IPS DF 4.7 (cell line): ENCODE measurements at regions not wholly inside any gene's neighbourhood (a gene's known extent, or its start where the extent isn't known, plus 50 kb on each side); places are given as distances from the start of the nearest gene placed in this dataset.

Source experiments
- DNase-seq: peaks from one replicate; pipeline ENCODE4 v3.0.0-alpha.2; 2013; ENCODE audit warnings: low spot score; ENCODE audit errors: extremely low read depth

DNA sequence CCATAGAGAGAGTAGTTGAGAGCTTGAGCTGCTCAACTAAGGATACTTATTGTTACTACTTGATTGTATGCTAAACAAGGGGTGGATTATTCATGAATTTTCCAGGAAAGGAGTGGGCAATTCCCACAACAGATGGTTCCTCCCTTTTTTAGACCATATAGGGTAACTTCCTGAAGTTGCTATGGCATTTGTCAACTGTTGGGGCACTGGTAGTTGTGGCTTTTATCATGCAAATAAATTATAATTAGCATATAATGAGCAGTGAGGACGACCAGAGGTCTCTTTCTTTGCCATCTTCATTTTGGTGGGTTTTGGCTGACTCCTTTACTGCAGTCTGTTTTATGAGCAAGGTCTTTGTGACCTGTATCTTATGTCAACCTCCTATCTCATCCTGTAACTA lies 1403.5 kb upstream of the PABPC4L start:
- DNase-seq: no peak

- no peak for DNase-seq
These were observed 1402.9 kb upstream of the PABPC4L start for GRCh38 chr4:135604531-135604930.

DNA sequence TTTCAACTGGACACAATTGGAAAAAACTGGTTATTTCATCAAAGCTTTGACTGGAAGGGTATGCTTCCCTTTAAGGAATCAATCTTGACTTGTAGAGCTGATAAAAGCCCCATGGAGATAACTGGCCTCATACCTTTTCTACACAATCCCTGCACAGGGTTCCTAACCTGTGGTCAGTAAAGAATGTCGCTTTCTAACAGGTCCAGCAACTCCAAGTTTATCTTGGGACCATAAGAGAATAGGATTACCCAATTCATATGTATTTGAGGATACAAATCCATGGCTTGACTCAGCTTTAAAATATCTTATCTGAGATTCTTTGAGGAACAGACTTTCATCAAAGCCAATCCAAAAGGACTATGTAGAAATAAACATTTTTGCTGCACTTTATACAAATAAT lies 1399.8 kb upstream of the PABPC4L start:
- no peak for DNase-seq

- no peak for DNase-seq
These were observed 1396.6 kb upstream of the PABPC4L start for GRCh38 chr4:135598151-135598550.

- no peak for DNase-seq
These were observed 1392.9 kb upstream of the PABPC4L start for GRCh38 chr4:135594521-135594920.

DNA sequence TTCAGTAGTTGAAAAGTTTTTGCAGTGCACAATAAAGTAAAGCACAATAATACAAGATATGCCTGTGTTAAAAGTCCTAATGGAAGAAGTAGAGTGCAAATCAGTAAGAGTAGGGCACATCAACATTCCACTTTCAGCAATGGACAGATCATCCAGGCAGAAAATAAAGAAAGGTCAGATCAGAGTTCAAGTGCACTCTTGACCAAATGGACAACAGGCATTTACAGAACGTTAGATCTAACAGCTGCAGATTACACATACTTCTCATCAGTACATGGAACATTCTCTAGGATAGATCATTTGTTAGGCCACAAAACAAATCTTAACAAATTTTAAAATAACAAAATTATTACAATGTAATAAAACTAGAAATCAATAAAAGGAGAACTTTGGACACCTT lies 1373.5 kb upstream of the PABPC4L start:
- DNase-seq: no peak

GRCh38 chr4:135573251-135573650 lies 1371.7 kb upstream of the PABPC4L start:
- no peak for DNase-seq

- DNase-seq: no peak
These were observed 1362.5 kb upstream of the PABPC4L start for GRCh38 chr4:135564090-135564489.

DNA sequence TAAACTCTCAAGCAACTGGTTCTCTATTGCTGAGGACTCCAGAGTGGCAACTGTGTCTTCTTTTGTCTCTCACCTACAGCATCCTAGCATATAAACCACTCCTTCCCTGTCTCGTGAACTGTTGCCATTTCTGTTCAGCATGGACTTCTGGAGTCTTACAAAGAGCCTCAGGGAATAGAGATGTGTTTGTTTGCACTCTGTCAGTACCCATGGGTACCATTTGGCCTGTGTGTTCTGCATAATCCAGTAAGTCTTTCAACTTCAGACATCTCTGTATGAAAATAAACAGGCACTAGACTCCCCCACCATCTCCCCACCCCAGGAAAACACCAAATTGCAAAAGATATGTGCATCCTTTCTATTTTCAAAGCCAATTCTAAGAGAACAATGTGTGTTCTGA lies 1351.6 kb upstream of the PABPC4L start:
- no peak for DNase-seq

DNA sequence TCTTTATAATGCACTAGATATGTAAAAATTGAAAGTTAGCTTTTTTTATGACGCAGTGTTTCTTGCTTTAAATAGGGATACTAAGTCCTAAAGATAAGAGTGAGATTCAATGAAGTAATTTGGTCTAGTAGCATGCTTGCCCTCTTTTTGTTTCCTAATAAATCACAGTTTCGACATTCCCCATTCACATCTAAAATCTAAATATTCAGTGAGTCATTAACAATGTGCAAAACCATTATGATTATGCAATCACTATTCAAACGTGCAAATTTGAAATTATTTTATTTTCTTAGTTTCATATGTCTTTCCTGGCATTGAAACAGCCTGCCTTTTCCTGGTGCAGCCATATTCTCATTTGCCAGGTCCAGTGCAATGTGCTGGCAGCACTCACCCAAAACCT lies 1350.5 kb upstream of the PABPC4L start:
- DNase-seq: no peak

DNA sequence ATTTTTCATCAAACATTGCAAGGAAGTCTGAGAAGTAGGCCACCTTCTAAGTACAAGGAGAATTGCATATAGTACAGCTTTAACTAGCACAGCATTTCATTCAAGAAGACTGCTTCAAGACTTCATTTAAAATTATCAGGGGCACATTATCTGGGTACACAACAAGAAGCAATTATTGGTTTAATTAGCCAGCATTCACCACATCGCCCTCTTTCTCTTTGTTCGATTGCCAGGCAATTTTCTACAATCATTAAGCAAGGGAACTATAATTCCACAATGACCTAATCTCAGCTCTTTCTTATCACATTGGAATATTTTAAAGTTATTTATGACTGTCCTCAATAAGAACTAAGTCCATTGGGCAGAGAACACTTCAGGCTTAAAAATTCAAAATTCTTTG lies 1347.1 kb upstream of the PABPC4L start:
- no peak for DNase-seq

DNA sequence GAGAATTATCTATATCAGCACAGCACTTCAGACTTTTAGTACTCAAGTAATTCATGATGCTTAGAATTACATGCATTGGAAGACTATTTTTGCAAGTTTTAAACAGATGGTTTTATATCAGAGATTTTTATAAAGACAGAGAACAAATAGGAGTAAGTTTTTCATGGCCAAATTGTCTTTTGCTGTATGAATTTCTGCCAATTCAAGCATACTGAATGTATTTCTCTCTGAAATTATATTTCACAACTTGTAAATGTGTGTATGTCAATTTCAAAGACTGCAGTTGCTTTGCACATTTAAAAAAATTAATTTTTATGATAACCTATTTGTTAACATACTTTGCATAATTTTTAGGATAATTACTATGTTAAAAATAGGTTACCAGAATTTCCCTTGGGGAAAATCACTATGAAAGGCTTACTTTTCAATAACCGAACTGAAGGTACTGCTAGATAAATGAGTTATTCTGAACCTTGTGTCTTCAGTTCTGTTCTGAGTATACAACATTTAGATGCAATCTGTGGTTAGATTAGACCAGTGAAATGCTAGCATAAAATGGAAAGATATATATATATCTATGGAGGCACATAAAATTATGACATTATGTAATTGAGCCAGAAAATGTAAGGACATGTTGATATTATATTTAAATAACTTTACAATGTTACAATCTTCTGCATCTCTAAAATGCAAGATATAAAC lies 1344.2 kb upstream of the PABPC4L start:
- no peak for DNase-seq

DNA sequence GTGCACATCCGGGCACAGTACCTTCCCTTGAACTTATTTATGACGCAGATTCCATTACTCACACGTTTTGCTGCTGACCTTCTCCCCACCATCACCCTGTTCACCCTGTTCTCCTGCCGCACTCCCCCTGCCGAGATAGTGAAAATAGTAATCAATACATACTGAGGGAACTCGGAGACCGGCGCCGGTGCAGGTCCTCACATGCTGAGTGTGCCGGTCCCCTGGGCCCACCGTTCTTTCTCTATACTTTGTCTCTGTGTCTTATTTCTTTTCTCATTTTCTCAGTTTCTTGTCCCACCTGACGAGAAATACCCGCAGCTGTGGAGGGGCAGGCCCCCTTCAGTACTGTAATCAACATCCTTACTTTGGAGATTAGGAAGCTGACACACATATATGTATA lies 1337.1 kb upstream of the PABPC4L start:
- no peak for DNase-seq

- no peak for DNase-seq
These were observed 1331.5 kb upstream of the PABPC4L start for GRCh38 chr4:135533053-135533452.

GRCh38 chr4:135532132-135532531 lies 1330.5 kb upstream of the PABPC4L start:
- no peak for DNase-seq

DNA sequence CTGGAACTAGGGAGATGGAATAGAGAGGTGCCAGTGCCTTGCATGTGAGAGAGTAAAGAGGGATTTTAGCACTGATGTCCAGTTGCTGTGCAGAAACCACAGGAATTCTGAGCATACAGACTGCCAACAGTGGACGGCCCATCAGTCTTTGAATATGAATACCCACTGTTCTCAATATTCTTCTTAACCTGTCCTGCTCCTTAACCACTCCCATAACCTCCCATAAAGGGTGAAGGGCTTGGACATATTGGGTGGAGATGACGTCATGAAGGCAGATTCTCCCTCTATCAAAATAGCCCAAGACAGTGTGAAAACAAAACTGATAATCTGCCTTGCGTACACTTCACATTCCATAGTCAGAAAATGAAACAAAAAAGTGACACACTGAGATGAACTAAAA lies 1313.7 kb upstream of the PABPC4L start:
- no peak for DNase-seq

DNA sequence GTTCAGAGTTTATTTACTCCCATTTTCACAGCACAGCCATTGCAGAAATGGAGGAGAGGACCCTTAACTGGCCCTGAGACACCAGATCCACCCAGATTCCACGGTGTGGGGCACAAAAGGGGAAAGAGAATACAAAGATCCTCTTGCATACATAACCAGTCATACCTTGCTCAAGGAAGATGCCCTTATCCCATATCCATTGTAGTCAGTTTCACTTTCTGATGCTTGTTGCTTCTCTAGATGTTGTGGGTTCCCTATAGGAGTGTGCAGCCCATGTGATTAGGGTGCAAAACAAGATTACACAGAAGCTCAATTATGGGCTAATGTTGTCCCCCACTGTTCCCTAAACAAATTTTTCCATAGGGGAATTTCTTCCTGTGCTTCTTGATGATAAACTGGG lies 1309.0 kb upstream of the PABPC4L start:
- no peak for DNase-seq

DNA sequence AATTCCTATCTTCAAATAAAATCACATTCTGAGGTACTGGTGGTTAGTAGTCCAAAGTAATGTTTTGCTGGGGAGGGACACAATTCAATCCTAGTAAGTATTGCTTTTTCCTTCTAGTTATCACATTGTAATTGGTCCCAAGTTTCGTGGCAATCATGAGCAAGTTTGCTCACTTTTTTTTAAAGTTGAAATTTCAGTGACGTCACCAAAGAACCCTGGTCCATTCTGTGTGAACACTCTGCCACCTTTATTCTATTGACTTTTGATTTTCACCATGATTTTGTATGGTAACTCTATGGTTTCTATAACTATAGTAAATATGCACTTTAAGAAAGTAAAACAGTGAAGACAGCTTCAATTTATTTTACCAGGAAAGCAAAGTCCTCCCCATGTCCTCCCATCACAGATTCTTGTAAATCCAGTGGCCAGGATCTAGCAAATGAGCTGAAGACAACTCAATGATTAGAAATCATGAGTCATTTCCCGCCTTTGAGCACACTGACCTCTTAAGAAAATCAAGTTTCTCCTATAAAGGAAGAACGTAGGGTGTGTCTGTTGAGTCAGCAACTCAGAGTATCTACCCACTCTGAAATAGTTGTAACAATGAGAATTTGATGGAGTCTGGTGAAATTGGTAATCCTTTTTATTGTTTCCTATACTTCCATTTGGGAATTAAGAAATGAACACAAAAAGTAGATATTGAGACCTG lies 1306.6 kb upstream of the PABPC4L start:
- DNase-seq: no peak

DNA sequence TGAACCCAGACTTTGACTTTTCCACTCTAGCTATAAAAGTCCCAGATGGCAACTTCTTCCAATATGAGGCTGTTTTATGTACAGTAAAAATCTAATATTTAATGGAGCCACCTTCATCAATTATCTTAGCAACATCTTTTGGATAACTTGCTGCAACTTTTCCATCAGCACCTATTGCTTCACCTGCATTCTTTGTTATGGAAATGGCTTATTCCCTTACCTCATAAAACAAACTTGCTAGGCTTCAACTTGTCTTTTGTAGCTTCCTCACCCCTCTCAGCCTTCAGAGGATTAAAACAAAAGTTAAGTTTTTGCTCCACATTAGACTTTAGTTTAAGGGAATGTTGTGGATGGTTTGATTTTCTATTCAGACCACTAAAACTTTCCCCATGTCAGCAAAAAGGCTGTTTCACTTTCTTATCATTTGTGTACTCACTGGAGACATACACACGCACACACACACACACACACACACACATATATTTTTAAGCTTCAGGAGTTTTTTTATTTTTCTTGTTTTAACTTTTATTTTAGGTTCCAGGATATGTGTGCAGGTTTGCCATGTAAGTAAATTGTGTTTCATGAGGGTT lies 1296.1 kb upstream of the PABPC4L start:
- no peak for DNase-seq

DNA sequence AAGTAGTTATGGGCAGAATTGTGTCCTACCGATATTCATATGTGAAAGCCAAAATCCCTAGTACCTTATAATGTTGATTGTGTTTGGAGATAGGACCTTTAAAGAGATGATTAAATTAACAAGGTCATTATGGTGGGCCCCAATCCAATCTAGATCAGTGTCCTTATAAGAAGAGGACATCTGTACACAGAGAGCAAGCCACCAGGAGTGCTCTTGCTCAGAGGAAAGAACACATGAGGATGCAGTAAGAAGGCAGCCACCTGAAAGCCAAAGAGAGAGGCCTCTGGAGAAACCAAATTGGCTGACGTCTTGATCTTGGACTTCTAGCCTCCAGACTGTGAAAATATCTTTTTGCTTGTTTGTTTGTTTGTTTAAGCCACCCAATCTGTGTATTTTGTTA lies 1290.8 kb upstream of the PABPC4L start:
- DNase-seq: no peak

- no peak for DNase-seq
These were observed 1283.8 kb upstream of the PABPC4L start for GRCh38 chr4:135485371-135485770.

- DNase-seq: no peak
These were observed 1274.7 kb upstream of the PABPC4L start for GRCh38 chr4:135476272-135476671.

DNA sequence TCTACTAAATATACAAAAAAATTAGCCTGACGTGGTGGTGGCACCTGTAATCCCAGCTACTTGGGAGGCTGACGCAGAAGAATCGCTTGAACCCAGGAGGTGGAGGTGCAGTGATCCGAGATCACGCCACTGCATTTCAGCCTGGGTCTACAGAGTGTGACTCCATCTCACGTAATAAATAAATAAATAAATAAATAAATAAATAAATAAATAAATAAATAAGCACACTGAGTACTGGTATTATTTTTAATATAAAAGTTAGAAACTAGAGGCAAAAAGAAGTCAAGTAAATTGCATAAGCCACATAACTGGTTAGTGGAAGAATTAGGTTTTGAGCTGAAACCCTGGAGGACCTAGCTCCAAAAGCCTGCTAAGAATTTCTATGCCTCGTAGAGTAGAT lies 1262.7 kb upstream of the PABPC4L start:
- DNase-seq: no peak
